ENCODE measurements at regions not wholly inside any gene's neighbourhood (a gene's known extent, or its start where the extent isn't known, plus 50 kb on each side); places are given as distances from the start of the nearest gene placed in this dataset.
"Not testable (repeated sequence)": the region's sequence is repeated elsewhere in the genome, so short reads cannot be mapped to it uniquely, and the experiment has no call there.

GRCh38 chr9:25225938-25226760, 452.1 kb downstream of the TUSC1 start:
- Mint-ChIP-seq H3K36me3 (peaks cover 0 to 7% (median 0%) of the 10 kb centered on the region in 3 donors), H3K4me1 (no peaks in the 10 kb centered on the region), H3K27ac (no peak overlapping the region), H3K9me3 (peaks cover 8 to 60% (median 20%) of the 10 kb centered on the region in 9 donors), H3K27me3 (no peaks in the 10 kb centered on the region), H3K4me3 (no peak overlapping the region)
- POLR2A ChIA-PET: no interaction called here
- DNase-seq (no peak), ATAC-seq (no peak)

- no peak for ATAC-seq
- no peak overlapping the region for H3K27ac Mint-ChIP-seq
Measured at GRCh38 chr9:25224996-25225395, 453.2 kb downstream of the TUSC1 start.

GRCh38 chr9:25224309-25224708, 453.9 kb downstream of the TUSC1 start:
- no peaks in the 10 kb centered on the region for H3K27me3 Mint-ChIP-seq
- no peak overlapping the region for H3K4me3 Mint-ChIP-seq
- POLR2A ChIA-PET: no interaction called here
- no peak overlapping the region for H3K27ac Mint-ChIP-seq
- no peaks in the 10 kb centered on the region for H3K4me1 Mint-ChIP-seq
- peaks cover 8 to 45% (median 12%) of the 10 kb centered on the region in 9 donors for H3K9me3 Mint-ChIP-seq
- ATAC-seq: no peak
- no peaks in the 10 kb centered on the region for H3K36me3 Mint-ChIP-seq
- no peak for DNase-seq

More at GRCh38 chr9:25224996-25225395, 453.2 kb downstream of the TUSC1 start:
- no peak overlapping the region for H3K4me3 Mint-ChIP-seq
- H3K36me3 Mint-ChIP-seq: no peaks in the 10 kb centered on the region
- no peak for DNase-seq
- POLR2A ChIA-PET: no interaction called here
- H3K9me3 Mint-ChIP-seq: peaks cover 8 to 52% (median 16%) of the 10 kb centered on the region in 9 donors
- no peaks in the 10 kb centered on the region for H3K27me3 Mint-ChIP-seq
- no peaks in the 10 kb centered on the region for H3K4me1 Mint-ChIP-seq

- Mint-ChIP-seq H3K36me3 (peaks cover 0 to 3% (median 0%) of the 10 kb centered on the region in 3 donors), H3K4me3 (no peak overlapping the region), H3K27ac (no peak overlapping the region), H3K27me3 (no peaks in the 10 kb centered on the region), H3K4me1 (no peaks in the 10 kb centered on the region), H3K9me3 (peaks cover 0 to 33% (median 8%) of the 10 kb centered on the region in 9 donors)
- ATAC-seq (no peak), DNase-seq (no peak)
- POLR2A ChIA-PET: no interaction called here
Measured at GRCh38 chr9:25212361-25212760, 465.9 kb downstream of the TUSC1 start.

GRCh38 chr9:25207402-25208195, 470.6 kb downstream of the TUSC1 start:
- DNase-seq: no peak
- no peak overlapping the region for H3K27ac Mint-ChIP-seq
- no peak for ATAC-seq
- H3K4me3 Mint-ChIP-seq: no peak overlapping the region
- peaks cover 0 to 7% (median 3%) of the 10 kb centered on the region in 3 donors for H3K36me3 Mint-ChIP-seq
- peaks cover 8 to 32% (median 17%) of the 10 kb centered on the region in 9 donors for H3K9me3 Mint-ChIP-seq
- POLR2A ChIA-PET: no interaction called here
- H3K27me3 Mint-ChIP-seq: no peaks in the 10 kb centered on the region
- H3K4me1 Mint-ChIP-seq: no peaks in the 10 kb centered on the region

- peaks cover 10 to 38% (median 17%) of the 10 kb centered on the region in 9 donors for H3K9me3 Mint-ChIP-seq
- POLR2A ChIA-PET: no interaction called here
- H3K36me3 Mint-ChIP-seq: peaks cover 0 to 7% (median 3%) of the 10 kb centered on the region in 3 donors
- H3K27ac Mint-ChIP-seq: no peak overlapping the region
- no peaks in the 10 kb centered on the region for H3K27me3 Mint-ChIP-seq
- ATAC-seq (no peak), DNase-seq (no peak)
- H3K4me3 Mint-ChIP-seq: no peak overlapping the region
- H3K4me1 Mint-ChIP-seq: no peaks in the 10 kb centered on the region
Measured at GRCh38 chr9:25206027-25206426, 472.2 kb downstream of the TUSC1 start.

- Mint-ChIP-seq H3K27me3 (no peaks in the 10 kb centered on the region), H3K4me1 (no peaks in the 10 kb centered on the region), H3K27ac (no peak overlapping the region), H3K36me3 (peaks cover 0 to 7% (median 3%) of the 10 kb centered on the region in 3 donors), H3K4me3 (no peak overlapping the region), H3K9me3 (peaks cover 11 to 38% (median 17%) of the 10 kb centered on the region in 9 donors)
- no peak for DNase-seq
- no peak for ATAC-seq
- POLR2A ChIA-PET: no interaction called here
Measured at GRCh38 chr9:25205285-25205684, 473.0 kb downstream of the TUSC1 start.

- Mint-ChIP-seq H3K4me1 (no peaks in the 10 kb centered on the region), H3K9me3 (peaks cover 10 to 52% (median 24%) of the 10 kb centered on the region in 9 donors), H3K4me3 (no peak overlapping the region), H3K36me3 (peaks cover 0 to 11% (median 0%) of the 10 kb centered on the region in 3 donors), H3K27me3 (no peaks in the 10 kb centered on the region), H3K27ac (no peak overlapping the region)
- ATAC-seq (no peak), DNase-seq (no peak)
- POLR2A ChIA-PET: no interaction called here
Measured at GRCh38 chr9:25177858-25178257, 500.4 kb downstream of the TUSC1 start.

GRCh38 chr9:25129537-25129936, 548.7 kb downstream of the TUSC1 start:
- no peak for DNase-seq
- H3K9me3 Mint-ChIP-seq: peaks cover 0 to 26% (median 10%) of the 10 kb centered on the region in 9 donors
- H3K36me3 Mint-ChIP-seq: no peaks in the 10 kb centered on the region
- ATAC-seq: no peak
- H3K27ac Mint-ChIP-seq: no peak overlapping the region
- POLR2A ChIA-PET: no interaction called here
- no peaks in the 10 kb centered on the region for H3K4me1 Mint-ChIP-seq
- H3K27me3 Mint-ChIP-seq: no peaks in the 10 kb centered on the region
- H3K4me3 Mint-ChIP-seq: no peak overlapping the region

- Mint-ChIP-seq H3K27ac (no peak overlapping the region), H3K36me3 (no peaks in the 10 kb centered on the region), H3K9me3 (peaks cover 0 to 31% (median 10%) of the 10 kb centered on the region in 9 donors), H3K27me3 (no peaks in the 10 kb centered on the region), H3K4me1 (no peaks in the 10 kb centered on the region), H3K4me3 (no peak overlapping the region)
- DNase-seq (no peak), ATAC-seq (no peak)
- POLR2A ChIA-PET: no interaction called here
Measured at GRCh38 chr9:25121811-25122210, 556.4 kb downstream of the TUSC1 start.

- ATAC-seq: no peak
- no peaks in the 10 kb centered on the region for H3K4me1 Mint-ChIP-seq
- POLR2A ChIA-PET: no interaction called here
Measured at GRCh38 chr9:25119041-25119440, 559.2 kb downstream of the TUSC1 start.

GRCh38 chr9:25117791-25118190, 560.5 kb downstream of the TUSC1 start:
- POLR2A ChIA-PET: no interaction called here
- Mint-ChIP-seq H3K9me3 (peaks cover 3 to 32% (median 18%) of the 10 kb centered on the region in 9 donors), H3K4me3 (no peak overlapping the region), H3K36me3 (no peaks in the 10 kb centered on the region), H3K4me1 (no peaks in the 10 kb centered on the region), H3K27ac (no peak overlapping the region), H3K27me3 (no peaks in the 10 kb centered on the region)
- ATAC-seq (no peak), DNase-seq (no peak)

More at GRCh38 chr9:25119041-25119440, 559.2 kb downstream of the TUSC1 start:
- no peaks in the 10 kb centered on the region for H3K36me3 Mint-ChIP-seq
- no peak overlapping the region for H3K27ac Mint-ChIP-seq
- no peak overlapping the region for H3K4me3 Mint-ChIP-seq
- no peak for DNase-seq
- H3K27me3 Mint-ChIP-seq: no peaks in the 10 kb centered on the region
- peaks cover 5 to 41% (median 16%) of the 10 kb centered on the region in 9 donors for H3K9me3 Mint-ChIP-seq

GRCh38 chr9:25102204-25102603, 556.5 kb upstream of the IZUMO3 start:
- DNase-seq, H3K27ac Mint-ChIP-seq, H3K36me3 Mint-ChIP-seq, POLR2A ChIA-PET, ATAC-seq, H3K27me3 Mint-ChIP-seq, H3K4me3 Mint-ChIP-seq, H3K4me1 Mint-ChIP-seq: not testable (repeated sequence)
- peaks cover 0 to 36% (median 9%) of the 10 kb centered on the region in 9 donors for H3K9me3 Mint-ChIP-seq
